ENCODE measurements at regions not wholly inside any gene's neighbourhood (a gene's known extent, or its start where the extent isn't known, plus 50 kb on each side); places are given as distances from the start of the nearest gene placed in this dataset.
"Not testable (repeated sequence)": the region's sequence is repeated elsewhere in the genome, so short reads cannot be mapped to it uniquely, and the experiment has no call there.

- DNase-seq (ENCODE audit: low read depth, low spot score), result no peak
Observed at GRCh38 chr3:177624528-177625495, 427.5 kb upstream of the TBL1XR1 start.

- DNase-seq (ENCODE audit: low read depth, low spot score), result no peak
Observed at GRCh38 chr3:177626045-177626444, 428.8 kb upstream of the TBL1XR1 start.

- DNase-seq (ENCODE audit: low read depth, low spot score), result not testable (repeated sequence)
Observed at GRCh38 chr3:177628095-177628719, 430.9 kb upstream of the TBL1XR1 start.

- no peak for DNase-seq (ENCODE audit: low read depth, low spot score)
Observed at GRCh38 chr3:177629276-177629675, 432.0 kb upstream of the TBL1XR1 start.

- DNase-seq (ENCODE audit: low read depth, low spot score), result peak; percentile 61
Observed at GRCh38 chr3:177633671-177634207, 436.5 kb upstream of the TBL1XR1 start.

- not testable (repeated sequence) for DNase-seq (ENCODE audit: low read depth, low spot score)
Observed at GRCh38 chr3:177635601-177636106, 438.4 kb upstream of the TBL1XR1 start.

GRCh38 chr3:177640319-177640965, 443.2 kb upstream of the TBL1XR1 start:
- DNase-seq (ENCODE audit: low read depth, low spot score), result no peak

GRCh38 chr3:177641206-177641605, 443.9 kb upstream of the TBL1XR1 start:
- DNase-seq (ENCODE audit: low read depth, low spot score), result no peak

GRCh38 chr3:177642042-177642803, 444.9 kb upstream of the TBL1XR1 start:
- DNase-seq (ENCODE audit: low read depth, low spot score), result no peak

GRCh38 chr3:177642804-177643125, 445.5 kb upstream of the TBL1XR1 start:
- no peak for DNase-seq (ENCODE audit: low read depth, low spot score)

GRCh38 chr3:177646749-177647148, 449.5 kb upstream of the TBL1XR1 start:
- DNase-seq (ENCODE audit: low read depth, low spot score), result no peak

GRCh38 chr3:177647341-177647740, 450.1 kb upstream of the TBL1XR1 start:
- no peak for DNase-seq (ENCODE audit: low read depth, low spot score)

- DNase-seq (ENCODE audit: low read depth, low spot score), result no peak
Observed at GRCh38 chr3:177647876-177648275, 450.6 kb upstream of the TBL1XR1 start.

GRCh38 chr3:177652556-177653291, 455.4 kb upstream of the TBL1XR1 start:
- no peak for DNase-seq (ENCODE audit: low read depth, low spot score)

- no peak for DNase-seq (ENCODE audit: low read depth, low spot score)
Observed at GRCh38 chr3:177657243-177657642, 460.0 kb upstream of the TBL1XR1 start.

GRCh38 chr3:177658354-177658753, 461.1 kb upstream of the TBL1XR1 start:
- DNase-seq (ENCODE audit: low read depth, low spot score), result no peak

GRCh38 chr3:177664380-177665103, 467.3 kb upstream of the TBL1XR1 start:
- DNase-seq (ENCODE audit: low read depth, low spot score), result not testable (repeated sequence)

- no peak for DNase-seq (ENCODE audit: low read depth, low spot score)
Observed at GRCh38 chr3:177665122-177665808, 468.0 kb upstream of the TBL1XR1 start.

- no peak for DNase-seq (ENCODE audit: low read depth, low spot score)
Observed at GRCh38 chr3:177672252-177672911, 475.1 kb upstream of the TBL1XR1 start.
